G401 (cell line): ENCODE measurements at regions not wholly inside any gene's neighbourhood (a gene's known extent, or its start where the extent isn't known, plus 50 kb on each side); places are given as distances from the start of the nearest gene placed in this dataset.
"Not testable (repeated sequence)": the region's sequence is repeated elsewhere in the genome, so short reads cannot be mapped to it uniquely, and the experiment has no call there.

Source experiments
- DNase-seq: peaks from one replicate; pipeline ENCODE4 v3.0.0-alpha.2; 2015; ENCODE audit warnings: low spot score
- in situ Hi-C: cut with HindIII; loops from 2 replicates; pipeline ENCODE4 v1.10.0; 2016; ENCODE audit warnings: low sequenced_read_pairs, mixed read lengths

DNA sequence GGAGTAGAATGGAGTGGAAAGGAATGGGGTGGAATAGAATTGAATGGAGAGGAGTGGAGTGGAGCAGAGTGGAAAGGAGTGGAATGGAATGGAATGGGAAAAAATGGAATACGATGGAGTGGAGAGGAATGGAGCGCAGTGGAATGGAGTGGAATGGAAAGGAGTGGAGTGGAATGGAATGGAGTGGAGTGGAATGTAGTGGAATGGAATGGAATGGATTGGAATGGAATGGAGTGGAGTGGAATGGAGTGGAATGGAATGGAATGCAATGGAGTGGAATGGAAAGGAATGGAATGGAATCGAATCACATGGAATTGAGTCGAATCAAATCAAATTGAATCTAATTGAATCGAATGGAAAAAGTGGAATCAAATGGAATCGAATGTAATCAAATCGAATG, 1016.1 kb downstream of the CDY1 start:
- no peak for DNase-seq
- in situ Hi-C loops = no loop called here

DNA sequence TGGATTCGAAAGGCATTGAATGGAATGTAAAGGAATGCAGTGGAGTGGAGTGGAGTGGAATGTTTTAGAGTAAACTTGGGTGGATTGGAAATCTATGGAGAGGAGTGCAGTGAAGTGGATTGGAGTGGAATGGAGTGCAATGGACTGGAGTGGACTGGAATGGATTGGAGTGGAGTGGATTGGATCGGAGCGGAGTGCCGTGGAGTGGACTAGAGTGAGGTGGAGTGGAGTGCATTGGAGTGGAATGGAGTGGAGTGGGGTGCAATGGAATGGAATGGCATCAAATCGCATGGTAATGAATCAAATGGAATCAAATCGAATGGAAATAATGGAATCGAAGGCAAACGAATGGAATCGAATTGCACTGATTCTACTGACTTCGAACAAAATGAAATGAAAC, 1023.9 kb downstream of the CDY1 start:
- DNase-seq, in situ Hi-C loops: not testable (repeated sequence)

DNA sequence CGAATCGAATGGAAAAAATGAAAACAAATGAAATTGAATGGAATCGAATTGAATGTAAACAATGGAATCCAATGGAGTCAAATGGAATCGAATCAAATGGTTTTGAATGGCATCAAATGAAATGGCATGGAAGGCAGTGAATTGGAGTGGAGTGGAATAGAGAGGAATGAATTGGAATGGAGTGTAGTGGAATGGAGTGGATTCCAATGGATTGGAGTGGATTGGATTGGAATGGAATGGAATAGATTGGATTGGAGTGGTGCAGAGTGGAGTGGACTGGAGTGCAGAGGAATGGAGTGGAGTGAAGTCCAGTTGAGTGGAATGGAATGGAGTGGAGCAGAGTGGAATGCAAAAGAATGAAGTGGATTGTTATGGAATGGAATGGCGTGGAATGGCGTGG, 1026.3 kb downstream of the CDY1 start:
- in situ Hi-C loops, DNase-seq: not testable (repeated sequence)

DNA sequence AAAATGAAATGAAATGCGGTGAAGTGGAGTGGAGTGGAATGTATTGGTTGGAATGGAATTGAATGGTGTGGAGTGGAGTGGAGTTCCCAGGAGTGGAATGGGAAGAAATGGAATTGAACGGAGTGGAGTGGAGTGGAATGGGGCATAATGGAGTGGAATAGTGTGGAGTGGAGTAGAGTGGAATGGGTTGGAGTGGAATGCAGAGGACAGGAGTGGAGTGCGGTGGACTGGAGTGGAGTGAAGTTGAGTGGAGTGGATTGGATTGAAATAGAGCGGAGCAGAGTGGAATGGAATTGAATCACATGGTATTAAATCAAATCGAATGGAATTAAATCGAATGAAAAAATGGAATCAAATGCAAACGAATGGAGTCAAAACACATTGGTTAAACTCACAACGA, 1042.3 kb downstream of the CDY1 start:
- DNase-seq, in situ Hi-C loops: not testable (repeated sequence)

DNA sequence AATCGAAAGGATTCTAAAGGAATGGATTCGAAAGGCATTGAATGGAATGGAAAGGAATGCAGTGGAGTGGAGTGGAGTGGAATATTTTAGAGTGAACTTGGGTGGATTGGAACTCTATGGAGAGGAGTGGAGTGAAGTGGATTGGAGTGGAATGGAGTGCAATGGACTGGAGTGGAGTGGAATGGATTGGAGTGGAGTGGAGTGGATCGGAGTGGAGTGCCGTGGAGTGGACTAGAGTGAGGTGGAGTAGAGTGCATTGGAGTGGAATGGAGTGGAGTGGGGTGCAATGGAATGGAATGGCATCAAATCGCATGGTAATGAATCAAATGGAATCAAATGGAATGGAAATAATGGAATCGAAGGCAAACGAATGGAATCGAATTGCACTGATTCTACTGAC, 1044.8 kb downstream of the CDY1 start:
- DNase-seq, in situ Hi-C loops: not testable (repeated sequence)

DNA sequence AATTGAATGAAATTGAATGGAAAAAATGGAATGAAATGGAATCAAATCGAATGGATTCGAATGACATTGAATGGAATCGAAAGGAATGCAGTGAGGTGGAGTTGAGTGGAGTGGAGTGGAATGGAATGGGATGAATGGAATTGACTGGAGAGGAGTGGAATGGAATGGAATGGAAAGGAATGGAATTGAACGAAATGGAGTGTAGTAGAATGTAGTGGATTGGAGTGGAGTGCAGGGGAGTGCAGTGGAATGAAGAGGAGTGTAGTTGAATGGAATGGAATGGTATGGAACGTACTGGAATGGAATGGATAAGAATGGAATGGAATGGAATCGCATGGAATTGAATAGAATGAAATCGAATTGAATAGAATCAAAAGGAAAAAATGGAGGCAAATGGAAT, 1047.3 kb downstream of the CDY1 start:
- in situ Hi-C loops, DNase-seq: not testable (repeated sequence)

DNA sequence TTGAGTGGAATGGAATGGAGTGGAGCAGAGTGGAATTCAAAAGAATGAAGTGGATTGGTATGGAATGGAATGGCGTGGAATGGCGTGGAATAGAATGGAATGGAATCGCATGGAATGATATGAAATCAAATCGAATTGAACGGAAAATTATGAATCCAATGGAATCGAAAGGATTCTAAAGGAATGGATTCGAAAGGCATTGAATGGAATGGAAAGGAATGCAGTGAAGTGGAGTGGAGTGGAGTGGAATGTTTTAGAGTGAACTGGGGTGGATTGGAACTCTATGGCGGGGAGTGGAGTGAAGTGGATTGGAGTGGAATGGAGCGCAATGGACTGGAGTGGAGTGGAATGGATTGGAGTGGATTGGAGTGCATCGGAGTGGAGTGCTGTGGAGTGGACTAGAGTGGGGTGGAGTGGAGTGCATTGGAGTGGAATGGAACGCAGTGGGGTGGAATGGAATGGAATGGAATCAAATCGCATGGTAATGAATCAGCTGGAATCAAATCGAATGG, 1048.5 kb downstream of the CDY1 start:
- DNase-seq = peak; percentile 33
- in situ Hi-C loops = not testable (repeated sequence)

DNA sequence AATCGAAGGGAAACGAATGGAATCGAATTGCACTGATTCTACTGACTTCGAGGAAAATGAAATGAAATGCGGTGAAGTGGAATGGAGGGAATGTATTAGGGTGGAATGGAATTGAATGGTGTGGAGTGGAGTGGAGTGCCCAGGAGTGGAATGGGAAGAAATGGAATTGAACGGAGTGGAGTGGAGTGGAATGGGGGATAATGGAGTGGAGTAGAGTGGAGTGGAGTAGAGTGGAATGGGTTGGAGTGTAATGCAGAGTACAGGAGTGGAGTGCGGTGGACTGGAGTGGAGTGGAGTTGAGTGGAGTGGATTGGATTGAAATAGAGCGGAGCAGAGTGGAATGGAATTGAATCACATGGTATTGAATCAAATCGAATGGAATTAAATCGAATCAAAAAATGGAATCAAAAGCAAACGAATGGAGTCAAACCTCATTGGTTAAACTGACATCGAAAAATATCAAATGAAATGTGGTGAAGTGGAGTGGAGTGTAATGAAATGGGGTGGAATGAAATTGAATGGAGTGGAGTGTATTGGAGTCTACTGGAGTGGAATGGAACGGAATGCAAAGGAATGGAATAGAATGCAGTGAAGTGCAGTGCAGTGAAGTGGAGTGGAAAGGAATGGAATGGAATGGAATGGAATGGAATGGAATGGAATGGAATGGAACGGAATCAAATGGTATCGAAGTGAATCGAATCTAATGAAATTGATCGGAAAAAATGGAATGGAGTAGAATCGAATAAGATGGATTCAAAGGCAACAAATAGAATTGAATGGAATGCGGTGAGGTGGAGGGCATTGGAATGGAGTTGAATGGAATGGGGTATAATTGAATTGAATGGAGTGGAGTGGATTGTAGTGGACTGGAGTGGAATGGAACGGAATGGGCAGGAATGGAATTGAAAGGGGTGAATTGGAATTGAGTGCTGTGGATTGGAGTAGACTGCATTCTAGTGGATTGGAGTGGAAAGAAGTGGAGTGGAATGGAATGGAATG, 1049.3 kb downstream of the CDY1 start:
- peak; percentile 40 for DNase-seq
- in situ Hi-C loops = not testable (repeated sequence)
